ENCODE measurements at regions not wholly inside any gene's neighbourhood (a gene's known extent, or its start where the extent isn't known, plus 50 kb on each side); places are given as distances from the start of the nearest gene placed in this dataset.

GRCh38 chr2:238633426-238634328, 206.9 kb downstream of the ASB1 start:
- in situ Hi-C loops (cut with HindIII; ENCODE audit: low sequenced_read_pairs): no loop called here
- H3K4me3 ChIP-seq (ENCODE audit: low read depth, low read length): no peak overlapping the region
- DNase-seq (ENCODE audit: low read depth, low spot score): no peak
- no peak for TF ChIP-seq CTCF (IDR thresholded peaks at IDR 0.05; ENCODE audit: low read depth, low read length)

GRCh38 chr2:238634701-238635357, 208.1 kb downstream of the ASB1 start:
- in situ Hi-C loops (cut with HindIII; ENCODE audit: low sequenced_read_pairs): no loop called here
- H3K4me3 ChIP-seq (ENCODE audit: low read depth, low read length): no peak overlapping the region
- TF ChIP-seq CTCF (IDR thresholded peaks at IDR 0.05; ENCODE audit: low read depth, low read length): no peak
- DNase-seq (ENCODE audit: low read depth, low spot score): no peak

- TF ChIP-seq CTCF (IDR thresholded peaks at IDR 0.05; ENCODE audit: low read depth, low read length): no peak
- in situ Hi-C loops (cut with HindIII; ENCODE audit: low sequenced_read_pairs): no loop called here
- H3K4me3 ChIP-seq (ENCODE audit: low read depth, low read length): no peak overlapping the region
- no peak for DNase-seq (ENCODE audit: low read depth, low spot score)
Observed at GRCh38 chr2:238635647-238636051, 208.9 kb downstream of the ASB1 start.

GRCh38 chr2:238636269-238637073, 209.7 kb downstream of the ASB1 start:
- in situ Hi-C loops (cut with HindIII; ENCODE audit: low sequenced_read_pairs): no loop called here
- no peak for TF ChIP-seq CTCF (IDR thresholded peaks at IDR 0.05; ENCODE audit: low read depth, low read length)
- peak; percentile 15 for DNase-seq (ENCODE audit: low read depth, low spot score)
- H3K4me3 ChIP-seq (ENCODE audit: low read depth, low read length): no peak overlapping the region

GRCh38 chr2:238638100-238638981, 209.5 kb upstream of the TWIST2 start:
- no peak for DNase-seq (ENCODE audit: low read depth, low spot score)
- in situ Hi-C loops (cut with HindIII; ENCODE audit: low sequenced_read_pairs): no loop called here
- H3K4me3 ChIP-seq (ENCODE audit: low read depth, low read length): no peak overlapping the region
- no peak for TF ChIP-seq CTCF (IDR thresholded peaks at IDR 0.05; ENCODE audit: low read depth, low read length)
